Stimulated activated CD4-positive, alpha-beta T cell treated with anti-CD3 and anti-CD28 coated beads, Interleukin-15, amount 100 ng/mL, for 48 hours (primary cell): ENCODE measurements at regions not wholly inside any gene's neighbourhood (a gene's known extent, or its start where the extent isn't known, plus 50 kb on each side); places are given as distances from the start of the nearest gene placed in this dataset.
"Not testable (repeated sequence)": the region's sequence is repeated elsewhere in the genome, so short reads cannot be mapped to it uniquely, and the experiment has no call there.

Experiments used
- DNase-seq, 2 donors: peaks; one replicate each; pipeline ENCODE4 v3.0.0-alpha.2; 2020; ENCODE audit warnings: low read depth in 2 of 2

DNA sequence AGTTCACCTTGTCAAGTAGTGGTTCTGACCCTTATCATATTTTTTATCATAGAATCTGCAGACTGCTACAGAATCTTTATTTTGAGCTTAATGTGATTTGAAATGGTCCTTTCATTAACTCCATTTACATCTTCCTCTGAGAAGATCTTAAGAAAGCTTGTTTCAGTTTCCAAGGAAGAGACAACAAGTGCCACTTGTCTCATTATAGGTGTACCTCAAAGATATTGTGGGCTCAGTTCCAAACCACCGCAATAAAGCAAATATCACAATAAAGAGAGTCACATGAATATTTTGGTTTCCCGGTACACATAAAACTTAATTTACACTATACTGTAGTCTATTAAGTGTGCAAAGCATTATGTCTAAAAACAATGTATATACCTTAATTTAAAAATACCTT lies 66.4 kb upstream of the ATXN1 start:
- DNase-seq: no peak

- DNase-seq: no peak
These were observed 64.5 kb upstream of the ATXN1 start for GRCh38 chr6:16825784-16826183.

DNA sequence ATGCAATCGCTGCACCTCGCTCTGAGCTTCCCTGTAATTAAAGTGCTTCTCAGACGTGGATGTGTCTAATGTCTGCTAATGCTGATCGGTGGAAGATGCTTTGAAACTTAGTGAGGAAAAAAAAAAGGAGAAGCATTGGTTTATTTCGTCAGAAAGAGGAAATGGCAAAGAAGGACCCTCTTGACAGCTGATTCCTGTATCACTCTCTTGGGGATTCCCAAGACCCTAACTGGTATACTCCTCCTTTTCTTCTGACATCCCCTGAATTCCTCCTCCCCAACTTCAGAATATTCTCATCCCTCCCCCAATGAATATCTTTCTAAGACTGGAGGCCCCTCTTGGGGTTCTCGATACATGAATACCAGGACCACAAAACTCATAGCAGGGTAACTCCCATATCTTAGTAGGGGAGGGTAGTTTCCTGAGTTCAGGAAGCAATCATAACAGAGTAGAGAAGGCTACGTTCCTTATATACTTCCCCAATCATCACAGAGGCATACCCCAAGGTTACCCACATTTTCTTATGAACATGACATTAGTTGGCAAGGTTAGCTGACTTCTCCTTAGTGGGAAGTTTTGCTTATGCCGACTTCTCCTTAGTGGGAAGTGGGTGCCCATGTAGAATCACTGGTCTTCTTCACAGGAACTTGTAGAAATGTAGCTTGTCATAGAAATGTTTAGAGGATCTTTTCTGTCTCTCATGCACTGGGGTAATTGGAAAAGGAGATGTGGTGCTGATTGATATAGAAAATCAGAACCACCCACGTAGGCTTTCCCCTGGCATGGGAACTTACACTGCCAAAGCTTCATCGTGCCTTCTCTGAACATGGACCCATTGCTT lies 63.8 kb upstream of the ATXN1 start:
- DNase-seq: no peak

DNA sequence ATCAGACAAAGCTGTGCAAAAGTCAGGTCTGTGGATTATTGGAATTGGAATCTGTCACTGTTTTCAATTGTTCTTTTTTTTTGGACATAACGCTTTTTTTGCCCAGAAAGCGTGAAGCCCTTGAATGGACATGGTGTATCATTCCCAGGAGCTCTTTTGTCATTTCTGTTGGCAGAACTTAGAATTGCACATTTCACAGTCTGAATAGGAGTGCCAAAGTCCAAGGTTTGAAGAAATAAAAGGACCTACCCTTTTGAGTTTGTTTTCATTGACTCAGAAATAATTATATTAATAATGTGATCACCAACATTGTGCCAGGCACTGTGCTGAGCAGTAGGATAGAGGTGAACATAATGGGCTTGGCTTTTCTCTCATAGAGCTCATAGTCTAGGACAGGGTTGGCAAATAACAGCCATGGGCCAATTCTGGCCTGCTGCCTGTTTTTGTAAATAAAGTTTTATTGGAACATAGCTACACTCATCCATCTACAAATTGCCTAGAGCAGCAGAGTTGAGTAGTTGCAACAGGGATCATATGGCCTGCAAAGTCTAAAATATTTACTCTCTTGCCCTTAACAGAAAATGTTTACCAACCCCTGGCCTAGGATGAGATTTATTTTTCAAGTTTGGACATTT lies 62.6 kb upstream of the ATXN1 start:
- DNase-seq: no peak

- no peak for DNase-seq
These were observed 61.9 kb upstream of the ATXN1 start for GRCh38 chr6:16822975-16823717.

DNA sequence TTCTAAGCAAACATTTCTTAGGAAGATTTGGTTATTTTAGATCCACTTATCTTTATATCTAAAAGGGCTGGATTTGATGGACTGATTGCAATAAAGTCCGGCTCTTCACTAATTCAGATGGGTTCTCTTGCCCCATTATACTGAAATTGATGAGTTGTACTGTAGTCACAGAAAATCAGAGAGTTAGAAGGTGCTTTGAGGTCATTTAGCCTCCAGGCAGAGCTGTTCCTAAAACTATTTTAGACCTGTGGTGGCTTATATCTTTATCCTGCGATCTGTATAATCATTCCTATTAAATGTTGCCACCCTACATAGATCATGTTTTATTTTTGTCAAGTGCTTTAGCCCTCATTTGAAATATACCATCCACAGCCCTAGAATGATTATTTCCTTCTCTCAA lies 61.3 kb upstream of the ATXN1 start:
- no peak for DNase-seq

DNA sequence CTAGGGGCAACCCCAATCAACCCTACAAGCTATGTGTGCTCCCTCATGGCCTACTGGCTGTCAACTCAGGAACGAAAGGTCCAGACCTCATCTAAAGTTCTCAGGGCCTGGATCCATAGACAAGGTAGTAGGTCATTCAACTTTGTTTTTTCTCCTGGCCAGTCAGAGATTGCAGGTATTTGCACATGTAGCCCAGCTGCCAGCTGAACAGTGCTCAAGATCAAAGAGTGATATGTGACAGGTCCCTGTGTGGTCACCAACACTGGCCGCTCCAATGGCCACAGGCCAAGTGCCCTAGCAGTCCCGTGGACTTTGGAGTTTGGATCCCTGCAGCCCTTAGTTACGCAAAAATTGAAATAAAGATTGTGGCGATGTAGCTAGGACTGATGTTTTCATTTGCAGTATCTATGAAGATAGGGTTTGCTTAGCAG lies 60.6 kb upstream of the ATXN1 start:
- no peak for DNase-seq

- not testable (repeated sequence) for DNase-seq
These were observed 59.0 kb upstream of the ATXN1 start for GRCh38 chr6:16820262-16820661.

GRCh38 chr6:16819752-16820151 lies 58.5 kb upstream of the ATXN1 start:
- DNase-seq: no peak

DNA sequence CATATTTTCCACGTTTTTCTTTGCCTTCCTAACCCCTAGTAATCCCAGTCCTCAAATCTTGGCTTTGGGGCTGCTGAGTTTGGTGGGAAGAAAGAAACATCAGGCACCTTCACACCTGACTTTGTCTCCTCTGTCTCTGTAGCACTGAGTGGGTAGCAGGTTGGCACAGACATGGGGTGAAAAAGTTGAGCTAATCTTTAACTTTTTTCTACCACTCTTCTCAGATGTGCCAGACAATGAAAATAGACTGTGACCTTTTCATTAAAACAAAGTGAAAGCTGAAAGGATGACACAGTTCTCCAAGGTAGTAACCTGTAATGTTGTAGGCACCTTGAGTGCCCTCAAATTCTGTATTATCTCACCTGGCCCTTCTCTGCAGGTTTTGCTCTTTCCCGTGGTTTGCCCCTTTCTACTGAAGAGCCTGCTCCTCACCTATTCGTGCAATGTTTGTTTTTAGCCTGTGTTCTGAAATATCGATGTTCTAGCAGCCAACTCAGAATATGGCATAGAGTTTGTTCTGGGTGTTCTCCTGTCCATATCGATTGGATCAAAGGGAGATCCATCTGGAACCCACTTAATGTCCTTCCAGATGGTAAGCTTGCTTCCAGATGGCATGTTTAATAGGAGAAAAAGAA lies 57.8 kb upstream of the ATXN1 start:
- DNase-seq: no peak

DNA sequence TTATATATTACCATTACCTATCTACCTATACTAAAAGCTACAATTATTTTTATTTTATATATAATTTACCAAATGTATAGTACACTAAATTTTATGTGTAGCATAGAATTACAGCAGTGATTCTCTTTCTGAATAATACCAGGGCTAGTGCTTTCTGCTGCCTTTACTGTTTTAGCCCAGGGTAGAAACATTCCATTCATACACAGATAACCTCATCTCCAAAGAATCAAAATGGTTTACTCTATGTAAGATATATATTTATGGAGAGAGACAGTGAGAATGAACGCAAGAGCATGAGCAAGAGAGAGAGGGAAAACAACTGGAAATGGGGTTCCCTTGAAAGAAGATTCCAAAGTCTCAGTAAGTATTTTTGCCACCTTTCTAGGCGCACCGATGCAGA lies 56.3 kb upstream of the ATXN1 start:
- no peak for DNase-seq

GRCh38 chr6:16816891-16817290 lies 55.6 kb upstream of the ATXN1 start:
- DNase-seq: no peak

DNA sequence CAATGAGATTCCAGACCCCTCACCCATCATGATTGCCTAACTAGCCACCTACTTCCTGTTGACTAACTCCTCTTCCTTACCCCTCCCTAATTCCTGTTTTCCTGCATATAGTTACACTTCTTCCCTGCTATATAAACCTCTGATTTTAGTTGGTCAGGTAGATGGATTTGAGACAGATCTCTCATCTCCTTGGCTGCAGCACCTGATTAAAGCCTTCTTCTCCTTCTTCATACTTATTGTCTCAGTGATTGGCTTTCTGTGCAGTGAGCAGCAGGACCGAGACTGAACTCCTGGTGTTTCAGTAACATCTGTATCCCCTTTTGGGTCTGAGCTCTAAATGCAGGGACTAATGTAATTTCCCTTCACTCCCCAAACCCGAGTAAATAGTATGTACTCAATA lies 51.7 kb upstream of the ATXN1 start:
- DNase-seq: no peak

DNA sequence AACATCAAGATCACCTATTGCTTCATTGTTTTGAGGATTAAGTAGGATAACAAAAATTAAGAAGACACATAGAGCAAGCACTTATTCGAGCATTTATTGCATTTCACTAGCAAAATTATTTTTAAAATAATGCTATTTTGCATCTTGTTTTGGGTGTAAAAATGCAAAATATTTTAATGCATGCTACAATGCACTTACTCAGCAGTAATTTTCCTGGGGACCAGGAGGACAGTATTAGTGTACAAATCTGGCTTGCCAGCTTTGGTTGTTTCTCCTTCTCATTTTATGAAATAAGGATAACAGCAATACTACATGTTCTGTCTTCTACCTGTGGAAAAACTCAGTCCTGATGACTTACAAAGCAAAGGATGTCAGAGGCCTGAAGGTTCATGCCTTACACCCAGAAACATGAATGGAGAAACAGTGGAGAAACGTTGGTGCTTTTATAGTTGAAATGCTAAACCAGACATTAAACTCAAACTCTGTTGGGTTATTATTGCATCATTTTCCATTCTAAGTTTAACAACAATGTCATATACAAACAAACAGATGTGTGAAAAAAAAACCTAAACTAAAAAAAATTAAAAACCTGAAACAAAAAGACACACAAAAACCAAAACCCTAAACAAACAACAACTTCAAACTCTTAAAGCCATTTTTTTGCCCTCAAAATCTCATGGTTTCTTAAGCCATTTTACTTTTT lies 50.2 kb upstream of the ATXN1 start:
- no peak for DNase-seq
